Posterior cingulate gyrus (tissue), 11 donors: ENCODE measurements at regions not wholly inside any gene's neighbourhood (a gene's known extent, or its start where the extent isn't known, plus 50 kb on each side); places are given as distances from the start of the nearest gene placed in this dataset.
"Not testable (repeated sequence)": the region's sequence is repeated elsewhere in the genome, so short reads cannot be mapped to it uniquely, and the experiment has no call there.

Experiments used
- DNase-seq, 10 donors: peaks; one replicate each; pipeline versions ENCODE4 v3.0.0 to v3.0.0-alpha.2; 2020 to 2021; ENCODE audit warnings: mixed read lengths in 3 of 10
- intact Hi-C: fragments of 100-400 bp; cut with DNase I; formaldehyde crosslinking; loops from one replicate; pipeline ENCODE4 v1.15.1; 2023

- DNase-seq = no peak
- intact Hi-C loops = no loop called here
These were observed 738.6 kb downstream of the TRAM1L1 start for GRCh38 chr4:116346750-116347149.

DNA sequence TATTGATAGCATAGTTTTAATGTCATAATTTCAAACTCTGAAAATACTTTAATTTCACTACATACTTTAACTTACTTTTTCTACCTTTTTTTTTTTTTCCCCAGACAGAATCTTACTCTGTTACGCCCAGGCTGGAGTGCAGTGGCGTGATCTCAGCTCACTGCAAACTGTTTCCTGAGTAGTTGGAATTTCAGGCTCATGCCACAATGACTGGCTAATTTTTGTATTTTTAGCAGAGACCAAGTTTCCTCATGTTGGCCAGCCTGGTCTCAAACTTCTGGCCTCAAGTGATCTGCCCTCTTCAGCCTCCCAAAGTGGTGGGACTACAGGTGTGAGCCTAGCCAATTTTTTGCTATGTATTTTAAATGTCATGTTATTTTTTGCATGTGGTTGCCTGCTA is 741.6 kb downstream of the TRAM1L1 start:
- intact Hi-C loops = no loop called here
- DNase-seq = no peak

- no peak for DNase-seq
- intact Hi-C loops = no loop called here
These were observed 743.2 kb downstream of the TRAM1L1 start for GRCh38 chr4:116342143-116342542.

GRCh38 chr4:116332508-116332907 is 752.9 kb downstream of the TRAM1L1 start:
- DNase-seq = no peak
- intact Hi-C loops = no loop called here

DNA sequence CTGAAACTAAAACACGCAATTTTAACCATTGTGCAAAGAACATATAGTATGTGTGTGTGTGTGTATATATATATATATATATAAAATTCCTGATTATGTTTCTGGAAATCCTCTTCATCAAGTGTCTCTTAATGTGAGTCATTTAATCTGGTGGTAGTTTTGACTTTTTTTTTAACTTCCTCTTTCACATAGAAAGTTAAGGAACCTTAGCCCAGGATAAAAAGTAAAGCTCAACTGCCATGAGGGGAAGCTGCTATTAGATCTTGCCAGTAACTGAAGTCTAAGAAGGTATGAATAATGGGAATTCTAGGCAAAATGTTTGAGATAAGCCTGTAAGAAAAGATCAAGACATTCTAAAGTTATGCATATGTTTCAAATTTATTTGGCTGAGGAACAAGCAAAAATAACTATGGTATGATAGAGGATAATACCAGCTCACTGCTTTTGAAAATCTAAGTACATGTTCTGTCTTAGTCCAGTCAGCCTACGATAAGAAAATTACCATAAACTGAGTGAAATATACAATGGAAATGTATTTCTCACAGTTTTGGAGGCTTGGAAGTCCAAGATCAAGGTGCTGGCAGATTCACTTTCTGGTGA is 757.0 kb downstream of the TRAM1L1 start:
- intact Hi-C loops = no loop called here
- DNase-seq = no peak

GRCh38 chr4:116323606-116324005 is 761.8 kb downstream of the TRAM1L1 start:
- DNase-seq = no peak
- intact Hi-C loops = no loop called here

GRCh38 chr4:116321471-116321870 is 763.9 kb downstream of the TRAM1L1 start:
- intact Hi-C loops = no loop called here
- DNase-seq = no peak

DNA sequence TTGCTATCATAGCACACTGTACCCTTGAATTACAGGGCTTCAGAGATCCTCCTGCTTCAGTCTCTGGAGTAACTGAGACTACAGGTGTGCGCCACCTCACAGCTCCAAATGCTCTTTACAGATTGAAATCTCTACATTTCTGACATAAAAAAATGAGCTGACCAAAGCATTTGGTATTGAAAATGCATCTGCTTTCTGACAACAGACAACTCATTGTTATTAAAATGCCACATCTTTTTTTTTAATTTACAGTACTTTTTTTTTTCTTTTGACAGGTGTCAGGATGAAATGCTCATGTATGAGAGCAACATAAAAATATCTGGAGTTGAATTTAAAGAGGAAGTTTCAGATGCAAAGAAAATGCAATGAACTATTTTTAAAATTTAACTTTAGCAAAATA is 764.5 kb downstream of the TRAM1L1 start:
- DNase-seq = no peak
- intact Hi-C loops = no loop called here

DNA sequence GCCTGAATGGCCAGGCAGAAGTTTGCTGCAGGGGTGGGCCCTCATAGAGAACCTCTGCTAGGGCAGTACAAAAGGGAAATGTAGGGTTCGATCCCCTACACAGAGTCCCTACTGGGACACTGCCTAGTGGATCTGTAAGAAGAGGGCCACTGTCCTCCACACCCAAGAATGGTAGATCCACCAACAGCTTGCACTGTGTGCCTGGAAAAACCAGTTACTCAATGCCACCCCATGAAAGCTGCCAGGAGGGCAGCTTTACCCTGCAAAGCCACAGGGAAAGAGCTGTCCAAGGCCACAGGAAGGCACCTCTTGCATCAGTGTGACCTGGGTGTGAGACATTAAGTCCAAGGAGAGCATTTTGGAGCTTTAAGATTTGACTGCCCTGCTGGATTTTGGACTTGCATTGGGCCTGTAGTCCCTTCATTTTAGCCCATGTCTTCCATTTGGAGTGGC is 781.6 kb downstream of the TRAM1L1 start:
- DNase-seq = no peak
- intact Hi-C loops = no loop called here

DNA sequence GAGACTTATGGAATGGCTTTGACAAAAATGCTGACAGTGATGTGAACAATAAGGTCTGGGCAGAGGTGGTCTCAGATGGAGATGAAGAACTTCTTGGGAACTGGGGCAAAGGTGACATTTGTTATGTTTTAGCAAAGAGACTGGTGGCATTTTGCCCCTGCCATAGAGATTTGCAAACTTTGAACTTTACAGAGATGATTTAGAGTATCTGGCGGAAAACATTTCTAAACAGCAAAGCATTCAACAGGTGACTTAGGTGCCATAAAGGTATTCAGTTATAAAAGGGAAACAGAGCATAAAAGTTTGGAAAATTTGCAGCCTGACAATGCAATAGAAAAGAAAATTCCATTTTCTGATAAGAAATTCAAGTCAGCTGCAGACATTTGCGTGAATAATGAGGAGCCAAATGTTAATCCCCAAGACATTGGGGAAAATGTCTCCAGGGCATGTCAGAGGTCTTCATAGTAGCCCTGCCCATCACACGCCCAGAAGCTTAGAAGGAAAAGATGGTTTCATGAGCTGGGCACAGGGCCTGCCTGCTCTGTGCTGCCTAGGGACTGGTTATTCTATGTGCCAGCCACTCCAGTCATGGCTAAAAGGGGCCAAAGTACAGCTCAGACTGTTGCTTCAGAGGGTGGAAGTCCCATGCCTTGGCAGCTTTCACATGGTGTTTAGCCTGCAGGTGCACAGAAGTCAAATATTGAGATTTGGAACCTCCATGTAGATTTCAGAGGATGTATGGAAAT is 782.2 kb downstream of the TRAM1L1 start:
- intact Hi-C loops = no loop called here
- DNase-seq = no peak

DNA sequence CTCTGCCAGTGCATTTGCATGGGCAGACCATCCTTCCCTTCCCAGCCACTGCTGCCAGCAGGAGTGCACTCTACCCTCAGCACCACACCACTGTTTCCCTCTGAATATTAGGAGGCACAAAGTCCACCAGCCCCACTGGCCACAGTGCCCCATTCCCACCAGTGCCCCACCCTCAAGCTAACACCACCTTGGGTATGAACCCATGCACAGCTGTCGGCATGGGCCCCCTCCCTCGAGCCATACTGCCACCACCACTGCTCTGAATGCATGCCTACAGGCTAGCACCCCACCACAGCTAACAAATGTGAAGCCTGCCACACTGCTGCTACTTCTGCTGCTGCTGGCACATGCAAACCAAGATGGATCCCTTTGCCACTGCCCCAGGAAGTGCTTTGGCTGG is 810.4 kb downstream of the TRAM1L1 start:
- peak in 3 of 10 donors; percentile 30 to 70 (median 57) for DNase-seq

GRCh38 chr4:116272336-116272735 is 813.0 kb downstream of the TRAM1L1 start:
- intact Hi-C loops = no loop called here
- DNase-seq = no peak

More for the DNA sequence above, 810.4 kb downstream of the TRAM1L1 start:
- intact Hi-C loops = no loop called here

DNA sequence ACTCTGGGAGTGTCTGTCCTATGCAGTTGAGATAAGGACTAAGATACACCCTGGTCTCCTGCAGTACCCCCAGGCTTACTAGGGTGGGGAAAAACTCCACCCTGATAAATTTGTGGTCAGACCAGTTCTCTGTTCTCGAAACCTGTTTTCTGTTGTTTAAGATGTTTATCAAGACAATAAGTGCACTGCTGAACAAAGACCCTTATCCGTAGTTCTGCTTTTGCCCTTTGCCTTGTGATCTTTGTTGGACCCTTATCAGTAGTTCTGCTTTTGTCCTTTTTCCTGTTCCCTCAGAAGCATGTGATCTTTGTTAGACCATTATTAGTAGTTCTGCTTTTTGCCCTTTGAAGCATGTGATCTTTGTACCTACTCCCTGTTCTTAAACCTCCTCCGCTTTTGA is 824.4 kb downstream of the TRAM1L1 start:
- DNase-seq, intact Hi-C loops: not testable (repeated sequence)

GRCh38 chr4:116244771-116245170 is 840.6 kb downstream of the TRAM1L1 start:
- DNase-seq = no peak
- intact Hi-C loops = no loop called here

GRCh38 chr4:116243431-116243830 is 841.9 kb downstream of the TRAM1L1 start:
- intact Hi-C loops = no loop called here
- no peak for DNase-seq

GRCh38 chr4:116233971-116234370 is 851.4 kb downstream of the TRAM1L1 start:
- no peak for DNase-seq
- intact Hi-C loops = no loop called here

DNA sequence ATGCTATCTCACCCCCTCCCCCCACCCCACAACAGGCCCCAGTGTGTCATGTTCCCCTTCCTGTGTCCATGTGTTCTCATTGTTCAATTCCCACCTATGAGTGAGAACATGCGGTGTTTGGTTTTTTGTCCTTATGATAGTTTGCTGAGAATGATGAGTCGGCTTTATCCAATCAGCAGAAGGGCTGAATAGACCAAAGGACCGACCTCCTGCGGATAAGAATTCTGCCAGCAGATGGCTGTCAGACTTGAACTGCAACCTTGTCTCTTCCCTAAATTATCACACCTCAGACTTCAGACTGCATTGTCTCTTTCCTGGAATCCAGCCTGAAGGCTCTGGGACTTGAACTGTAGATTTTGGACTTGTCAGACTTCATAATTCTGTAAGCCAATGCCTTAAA is 853.4 kb downstream of the TRAM1L1 start:
- DNase-seq, intact Hi-C loops: not testable (repeated sequence)

GRCh38 chr4:116229420-116229819 is 856.0 kb downstream of the TRAM1L1 start:
- no peak for DNase-seq
- intact Hi-C loops = no loop called here

DNA sequence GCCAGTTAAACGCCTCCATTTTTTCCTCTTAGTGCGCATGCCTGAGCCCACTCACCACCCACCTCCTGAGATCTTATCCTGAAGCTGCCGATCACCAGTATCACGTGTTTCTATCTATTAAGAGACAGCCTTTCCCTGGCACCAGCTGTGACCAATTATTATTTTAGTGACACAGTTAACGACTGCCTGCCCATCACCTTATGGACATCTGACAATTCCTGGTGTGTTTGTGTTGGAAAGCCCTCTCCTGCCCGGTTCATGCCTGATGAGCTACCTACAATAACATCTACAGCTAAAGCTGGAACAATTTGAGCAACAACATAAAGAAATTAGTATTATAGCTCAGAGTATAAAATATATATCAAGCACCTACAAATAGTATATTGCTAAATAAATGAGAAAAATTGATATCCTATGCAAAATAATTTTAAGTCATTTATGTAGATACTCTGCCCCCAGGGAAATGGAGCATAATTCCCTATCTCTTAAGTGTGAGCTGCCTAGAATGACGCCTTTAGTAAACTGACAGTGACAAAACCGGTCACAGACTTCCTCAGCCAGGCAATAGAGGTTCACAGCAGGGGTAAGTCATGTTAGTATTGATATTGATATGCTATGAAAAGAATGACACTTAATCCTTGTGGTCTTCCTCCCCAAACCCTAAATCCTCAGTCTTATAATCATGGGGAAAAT is 862.2 kb downstream of the TRAM1L1 start:
- intact Hi-C loops = no loop called here
- no peak for DNase-seq

DNA sequence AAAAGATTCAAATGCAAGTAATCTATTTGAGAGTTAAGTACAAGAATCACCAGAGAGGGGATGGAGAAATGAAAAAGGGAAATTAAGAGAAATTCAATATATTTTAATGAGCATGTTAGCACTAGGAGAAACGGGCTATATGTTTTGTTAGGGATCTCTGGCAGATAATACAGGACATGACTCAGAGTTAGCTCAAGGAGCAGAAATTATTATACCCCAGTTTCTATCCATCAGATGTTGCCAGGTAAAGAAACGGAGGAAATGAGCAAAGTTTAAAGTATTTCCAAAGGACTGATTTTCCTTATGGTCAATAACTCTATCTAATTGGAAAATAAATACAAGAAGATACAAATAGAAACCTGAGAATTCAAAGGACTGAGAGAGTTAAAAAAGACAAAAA is 867.6 kb downstream of the TRAM1L1 start:
- no peak for DNase-seq

DNA sequence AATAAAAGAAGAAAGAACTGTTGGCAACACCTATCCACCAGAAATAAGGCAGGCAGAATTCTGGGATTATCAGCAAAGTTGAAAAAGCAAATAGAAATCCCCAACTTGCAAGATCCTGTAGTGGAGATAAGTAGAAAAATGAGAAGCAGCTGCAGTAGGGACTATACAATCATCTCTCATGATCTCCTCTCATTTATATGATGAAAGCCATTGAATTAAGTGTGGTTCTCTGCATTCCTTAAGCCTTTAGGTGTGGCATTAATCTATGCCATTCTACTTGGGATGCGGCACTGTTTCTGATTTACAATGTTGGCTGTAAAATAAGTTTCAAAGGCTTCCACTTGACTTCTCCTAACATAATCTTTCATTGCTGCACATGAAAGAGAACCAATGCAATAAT is 869.8 kb downstream of the TRAM1L1 start:
- no peak for DNase-seq

More for the DNA sequence above, 867.6 kb downstream of the TRAM1L1 start:
- intact Hi-C loops = no loop called here

GRCh38 chr4:116202524-116202923 is 882.9 kb downstream of the TRAM1L1 start:
- no peak for DNase-seq
- intact Hi-C loops = no loop called here

More for the DNA sequence above, 869.8 kb downstream of the TRAM1L1 start:
- intact Hi-C loops = no loop called here
